WTC11 (cell line): ENCODE measurements at regions not wholly inside any gene's neighbourhood (a gene's known extent, or its start where the extent isn't known, plus 50 kb on each side); places are given as distances from the start of the nearest gene placed in this dataset.

Source experiments
- ATAC-seq: fragments of 200-7000 bp; cut with Tn5 transposase; 2 replicates; pipeline ENCODE4 v1.10.0; 2021; ENCODE audit warnings: mild to moderate bottlenecking, moderate library complexity
- CTCF ChIA-PET: fragments of 300-600 bp; sonication (Branson Sonifier 250); formaldehyde crosslinking; loops from one replicate; lab custom pipeline; 2021; ENCODE audit warnings: antibody characterized with exemption; lab: Charles Lee
- POLR2A ChIA-PET: fragments of 350-600 bp; sonication (Branson Sonifier 250); formaldehyde crosslinking; loops from one replicate; lab custom pipeline; 2021; ENCODE audit warnings: antibody characterized with exemption; lab: Charles Lee
- DNase-seq: peaks from one replicate; pipeline ENCODE4 v3.0.0; 2021; ENCODE audit warnings: low spot score
- H3K27ac Mint-ChIP-seq: 2 replicates; pipeline ENCODE4 v1.8.0; 2021; ENCODE audit warnings: mixed read lengths
- H3K27me3 Mint-ChIP-seq: 2 replicates; pipeline ENCODE4 v1.8.0; 2021; ENCODE audit warnings: low read depth, mild to moderate bottlenecking, moderate library complexity, mixed read lengths
- H3K36me3 Mint-ChIP-seq: 2 replicates; pipeline ENCODE4 v1.8.0; 2021; ENCODE audit warnings: mixed read lengths
- H3K4me1 Mint-ChIP-seq: 2 replicates; pipeline ENCODE4 v1.8.0; 2022; ENCODE audit warnings: mixed read lengths
- H3K4me3 Mint-ChIP-seq: 2 replicates; pipeline ENCODE4 v1.8.0; 2021; ENCODE audit warnings: mild to moderate bottlenecking, moderate library complexity, mixed read lengths
- H3K9me3 Mint-ChIP-seq: 2 replicates; pipeline ENCODE4 v1.8.0; 2021; ENCODE audit warnings: mixed read lengths
- ATF3 ChIP-seq: sonication (generic); formaldehyde crosslinking; conservative IDR thresholded peaks from 2 replicates; pipeline ENCODE4 v1.8.1; 2022; ENCODE audit warnings: mild to moderate bottlenecking, missing genetic modification reagents
- E2F5 ChIP-seq: sonication (generic); formaldehyde crosslinking; IDR thresholded peaks from 2 replicates; pipeline ENCODE4 v1.8.1; 2022; ENCODE audit warnings: mild to moderate bottlenecking, moderate library complexity, missing genetic modification reagents
- ERG ChIP-seq: fragments of 250-450 bp; sonication (Bioruptor Pico); IDR thresholded peaks from 2 replicates; pipeline ENCODE4 v1.8.0; 2021; ENCODE audit warnings: mild to moderate bottlenecking
- GABPB1 ChIP-seq: sonication (generic); formaldehyde crosslinking; IDR thresholded peaks from 2 replicates; pipeline ENCODE4 v1.8.1; 2023; ENCODE audit warnings: mild to moderate bottlenecking, missing genetic modification reagents
- HMGA2 ChIP-seq: fragments of 250-450 bp; sonication (Bioruptor Pico); IDR thresholded peaks from 2 replicates; pipeline ENCODE4 v1.4.0; 2021; ENCODE audit warnings: mild to moderate bottlenecking, moderate library complexity
- MYBL2 ChIP-seq: sonication (generic); formaldehyde crosslinking; IDR thresholded peaks from 2 replicates; pipeline ENCODE4 v1.8.1; 2023; ENCODE audit warnings: mild to moderate bottlenecking, moderate library complexity, missing genetic modification reagents
- NFE2L1 ChIP-seq: sonication (generic); formaldehyde crosslinking; IDR thresholded peaks from 2 replicates; pipeline ENCODE4 v1.8.1; 2023; ENCODE audit warnings: missing genetic modification reagents
- OVOL2 ChIP-seq: fragments of 250-450 bp; sonication (Bioruptor Pico); IDR thresholded peaks from 2 replicates; pipeline ENCODE4 v1.9.0; 2021; ENCODE audit warnings: mild to moderate bottlenecking, borderline replicate concordance
- PRRX2 ChIP-seq: fragments of 250-450 bp; sonication (Bioruptor Pico); IDR thresholded peaks from 2 replicates; pipeline ENCODE4 v1.8.0; 2021; ENCODE audit warnings: mild to moderate bottlenecking
- SP1 ChIP-seq: sonication (generic); formaldehyde crosslinking; conservative IDR thresholded peaks from 2 replicates; pipeline ENCODE4 v1.8.1; 2022; ENCODE audit warnings: missing genetic modification reagents
- TP53 ChIP-seq: sonication (generic); formaldehyde crosslinking; IDR thresholded peaks from 2 replicates; pipeline ENCODE4 v1.8.1; 2023; ENCODE audit warnings: mild to moderate bottlenecking, missing genetic modification reagents
- ZNF121 ChIP-seq: sonication (generic); formaldehyde crosslinking; IDR thresholded peaks from 2 replicates; pipeline ENCODE4 v1.8.0; 2023; ENCODE audit warnings: missing genetic modification reagents
- ZNF281 ChIP-seq: sonication (generic); formaldehyde crosslinking; IDR thresholded peaks from 2 replicates; pipeline ENCODE4 v1.8.0; 2023; ENCODE audit warnings: mild to moderate bottlenecking, missing genetic modification reagents
- ZNF416 ChIP-seq: fragments of 250-450 bp; sonication (Bioruptor Pico); IDR thresholded peaks from 2 replicates; pipeline ENCODE4 v1.9.0; 2021; ENCODE audit warnings: mild to moderate bottlenecking, inconsistent platforms
- ZNF425 ChIP-seq: fragments of 250-450 bp; sonication (Bioruptor Pico); conservative IDR thresholded peaks from 2 replicates; pipeline ENCODE4 v1.9.0; 2021; ENCODE audit warnings: mild to moderate bottlenecking
- ZNF532 ChIP-seq: fragments of 250-450 bp; sonication (Bioruptor Pico); IDR thresholded peaks from 2 replicates; pipeline ENCODE4 v1.9.0; 2021; ENCODE audit warnings: mild to moderate bottlenecking, borderline replicate concordance

- CTCF ChIA-PET: no interaction called here
- H3K4me1 Mint-ChIP-seq: peaks cover 11% of the 10 kb centered on the region
- no peak overlapping the region for H3K4me3 Mint-ChIP-seq
- no peak for DNase-seq
- no peaks in the 10 kb centered on the region for H3K27me3 Mint-ChIP-seq
- H3K9me3 Mint-ChIP-seq: no peaks in the 10 kb centered on the region
- ATAC-seq: no peak
- POLR2A ChIA-PET: no interaction called here
- no peaks in the 10 kb centered on the region for H3K36me3 Mint-ChIP-seq
- no peak overlapping the region for H3K27ac Mint-ChIP-seq
- TF ChIP-seq ZNF121 (CRISPR knock-in tag) (no peak), MYBL2 (no peak)
Observed at GRCh38 chr14:40053416-40053815, 621.2 kb upstream of the FBXO33 start.

GRCh38 chr14:40028991-40029390, 596.8 kb upstream of the FBXO33 start:
- no peaks in the 10 kb centered on the region; the same call in 1 of the 2 replicates for H3K27me3 Mint-ChIP-seq
- H3K4me1 Mint-ChIP-seq: no peaks in the 10 kb centered on the region
- ATAC-seq (no peak), DNase-seq (no peak)
- POLR2A ChIA-PET: no interaction called here
- H3K36me3 Mint-ChIP-seq: no peaks in the 10 kb centered on the region
- H3K27ac Mint-ChIP-seq: no peak overlapping the region
- no peaks in the 10 kb centered on the region for H3K9me3 Mint-ChIP-seq
- TF ChIP-seq ZNF532 (CRISPR knock-in tag) (no peak), E2F5 (CRISPR knock-in tag) (no peak), ERG (no peak), HMGA2 (no peak), TP53 (CRISPR knock-in tag) (no peak), ZNF281 (no peak), GABPB1 (CRISPR knock-in tag) (no peak), ATF3 (CRISPR knock-in tag) (no peak), ZNF121 (CRISPR knock-in tag) (no peak), NFE2L1 (CRISPR knock-in tag) (no peak), PRRX2 (CRISPR knock-in tag) (no peak), SP1 (CRISPR knock-in tag) (no peak), ZNF416 (CRISPR knock-in tag) (no peak), OVOL2 (CRISPR knock-in tag) (no peak), ZNF425 (CRISPR knock-in tag) (no peak)
- TF ChIP-seq, all 79 proteins: peak for 0
- no peak overlapping the region for H3K4me3 Mint-ChIP-seq
- CTCF ChIA-PET: no interaction called here
